ENCODE measurements at regions not wholly inside any gene's neighbourhood (a gene's known extent, or its start where the extent isn't known, plus 50 kb on each side); places are given as distances from the start of the nearest gene placed in this dataset.

- no peak overlapping the region for H3K27ac ChIP-seq (ENCODE audit: insufficient read depth, low read depth, low read length)
- H3K4me2 ChIP-seq (ENCODE audit: insufficient read depth, low read length), result no peak overlapping the region
- dilution Hi-C loops (cut with MboI; ENCODE audit: extremely low pct_ligation_motif_present, low sequenced_read_pairs), result no loop called here
- no peaks in the 10 kb centered on the region for H3K79me2 ChIP-seq (ENCODE audit: control insufficient read depth, insufficient read depth, low read length)
- no peak overlapping the region for H3K4me3 ChIP-seq (replicated peaks in 1 of 3; ENCODE audit: insufficient read depth in 1 of 3, low read depth in 1 of 3, low read length in 3 of 3)
- no peak overlapping the region for H3K9ac ChIP-seq (replicated peaks; ENCODE audit: extremely low read depth, insufficient read depth, low read length)
- no peak overlapping the region for H2AFZ ChIP-seq (ENCODE audit: low read depth, low read length)
- H3K27me3 ChIP-seq (ENCODE audit: control insufficient read depth in 2 of 2, insufficient read depth in 2 of 2, low read length in 2 of 2), result no peaks in the 10 kb centered on the region
- H3K9me1 ChIP-seq (replicated peaks; ENCODE audit: control insufficient read depth, extremely low read depth, insufficient read depth, low read length), result no peaks in the 10 kb centered on the region
- H3K9me3 ChIP-seq (replicated peaks; ENCODE audit: control insufficient read depth, insufficient read depth, low read length), result peaks cover 4% of the 10 kb centered on the region
- intact Hi-C loops (cut with micrococcal nuclease), result no loop called here
- no peaks in the 10 kb centered on the region for H3K4me1 ChIP-seq (ENCODE audit: control insufficient read depth, extremely low read depth, insufficient read depth, low read length)
- POLR2A ChIA-PET, result no interaction called here
- no peak for DNase-seq (ENCODE audit: low read depth, low spot score)
- H4K20me1 ChIP-seq (replicated peaks; ENCODE audit: control insufficient read depth, extremely low read depth, insufficient read depth, low read length), result no peaks in the 10 kb centered on the region
- no peak for FAIRE-seq
- TF ChIP-seq GATA2 (IDR thresholded peaks at IDR 0.05; ENCODE audit: insufficient read depth, insufficient read length, low read depth, low read length) (no peak), POLR2A (IDR thresholded peaks at IDR 0.05; ENCODE audit: low read depth, low read length) (no peak), FOS (IDR thresholded peaks at IDR 0.05; ENCODE audit: borderline replicate concordance, insufficient read depth, low read length) (no peak), EZH2 (IDR thresholded peaks at IDR 0.05; ENCODE audit: borderline replicate concordance, low read depth, low read length, severe bottlenecking) (no peak), CTCF (IDR thresholded peaks at IDR 0.05; ENCODE audit: extremely low read depth in 1 of 2, insufficient read depth in 1 of 2, low read depth in 1 of 2, low read length in 2 of 2) (no peak), POLR2AphosphoS5 (IDR thresholded peaks at IDR 0.05; ENCODE audit: insufficient read depth, low read depth, low read length) (no peak), MYC (IDR thresholded peaks at IDR 0.05; ENCODE audit: low read depth, low read length) (no peak), MAX (IDR thresholded peaks at IDR 0.05; ENCODE audit: insufficient read depth, insufficient read length) (no peak), JUN (IDR thresholded peaks at IDR 0.05; ENCODE audit: borderline replicate concordance, insufficient read depth, insufficient read length, low read depth) (no peak)
- BruUV-seq (replicated peaks), result no TSS peak
- H3K36me3 ChIP-seq (ENCODE audit: control insufficient read depth in 2 of 2, extremely low read depth in 1 of 2, insufficient read depth in 2 of 2, low read length in 2 of 2), result no peaks in the 10 kb centered on the region
- CTCF ChIA-PET, result no interaction called here
These were observed 75.6 kb upstream of the RBFOX1 start for GRCh38 chr16:7257016-7257415.
